Right kidney (tissue), 1 donor: ENCODE measurements at regions not wholly inside any gene's neighbourhood (a gene's known extent, or its start where the extent isn't known, plus 50 kb on each side); places are given as distances from the start of the nearest gene placed in this dataset.
"Not testable (repeated sequence)": the region's sequence is repeated elsewhere in the genome, so short reads cannot be mapped to it uniquely, and the experiment has no call there.

Experiments used
- DNase-seq: peaks from one replicate; pipeline ENCODE4 v3.0.0-alpha.2; 2016

DNA sequence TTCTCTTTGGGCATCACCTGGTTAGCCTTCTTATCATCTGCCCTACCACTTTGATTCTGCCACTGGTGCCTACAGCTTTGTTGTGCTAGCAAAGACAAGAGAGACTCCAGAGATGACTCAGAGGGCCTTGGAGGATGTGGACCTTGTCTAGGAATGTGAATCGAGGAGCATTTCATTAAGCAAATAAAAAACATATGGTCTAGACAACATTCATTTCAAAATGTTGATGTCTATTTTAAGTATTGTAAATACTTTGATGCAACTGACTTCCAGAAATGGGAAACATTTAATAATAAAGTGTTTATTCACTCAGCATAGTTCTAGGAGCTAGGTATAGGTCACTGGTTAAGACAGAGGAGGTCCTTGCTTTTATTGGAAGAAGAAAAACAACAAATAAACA, 195.5 kb downstream of the CDCA7 start:
- DNase-seq, result no peak

DNA sequence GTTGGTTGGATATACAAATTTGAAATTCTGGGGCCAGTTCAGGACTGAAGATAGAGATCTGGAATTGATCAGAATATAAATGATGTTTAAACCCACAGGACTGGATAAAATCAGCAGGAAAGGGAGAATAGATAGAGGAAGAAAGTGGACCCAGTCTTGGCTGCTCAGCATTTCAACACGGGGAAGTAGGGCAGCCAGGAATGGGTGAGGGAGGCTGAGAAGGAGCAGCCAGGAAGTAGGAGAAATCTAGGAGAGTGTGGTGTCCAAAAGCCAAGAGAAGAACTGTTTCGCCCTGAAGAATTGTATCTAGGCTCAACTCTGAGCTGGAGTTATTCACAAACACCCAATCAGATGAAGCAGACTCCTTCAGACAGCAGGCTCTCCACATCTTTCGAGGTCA, 197.9 kb downstream of the CDCA7 start:
- DNase-seq, result no peak

DNA sequence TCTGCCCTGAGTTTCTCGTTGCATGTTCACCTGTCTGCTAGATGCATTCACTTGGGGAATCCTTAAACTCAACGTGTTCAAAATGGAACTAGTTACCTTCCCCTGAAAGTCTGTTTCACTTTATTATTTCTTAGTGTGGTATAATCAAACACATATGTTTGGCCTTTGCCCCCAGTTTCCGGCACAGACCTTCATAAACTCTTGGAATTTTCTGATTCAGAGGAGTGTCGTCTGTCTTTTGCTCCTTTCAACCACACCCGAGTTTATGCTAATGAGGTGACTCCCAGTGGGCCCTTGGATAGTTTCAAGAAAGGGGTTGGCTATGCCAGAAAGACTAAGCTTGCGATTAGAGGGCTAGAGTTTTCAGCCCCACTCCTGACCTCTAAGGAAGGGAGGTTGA, 198.9 kb downstream of the CDCA7 start:
- no peak for DNase-seq

DNA sequence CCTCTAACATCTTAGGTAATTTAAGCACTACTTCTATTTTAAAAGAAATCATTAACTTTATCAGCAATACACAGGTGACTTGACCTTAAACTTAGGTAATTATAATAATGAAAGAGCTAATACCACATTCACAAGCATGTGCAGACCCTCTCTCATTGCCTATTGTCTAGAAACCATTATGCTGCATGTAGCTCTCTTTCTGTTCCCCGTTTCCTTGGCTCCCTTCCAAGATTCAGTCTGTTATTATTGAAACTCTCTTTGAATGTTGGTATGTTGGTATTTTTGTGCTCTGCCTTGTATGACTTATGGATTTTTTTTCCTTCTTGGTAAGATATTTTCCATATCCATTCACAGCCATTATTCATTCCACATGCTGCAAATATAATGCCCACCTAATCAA, 201.2 kb downstream of the CDCA7 start:
- no peak for DNase-seq

DNA sequence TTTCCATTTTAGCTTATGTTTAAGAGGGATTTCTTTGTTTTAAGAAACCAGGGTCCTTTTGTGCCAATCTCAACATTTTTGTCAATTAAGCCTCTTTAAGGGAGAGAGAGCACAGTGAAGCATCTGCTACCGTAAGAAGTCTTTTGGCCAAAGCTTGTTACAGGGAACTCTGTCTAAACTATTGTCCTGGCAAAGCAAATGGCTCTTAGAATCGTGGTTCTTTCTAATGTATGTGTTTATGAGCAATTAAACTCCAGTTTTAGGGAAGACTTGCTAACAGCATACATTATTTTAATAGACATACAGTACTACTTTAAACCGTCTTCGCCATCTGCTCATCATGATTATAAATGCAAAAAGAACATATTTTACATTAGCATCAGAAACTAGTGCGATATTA, 202.1 kb downstream of the CDCA7 start:
- no peak for DNase-seq

DNA sequence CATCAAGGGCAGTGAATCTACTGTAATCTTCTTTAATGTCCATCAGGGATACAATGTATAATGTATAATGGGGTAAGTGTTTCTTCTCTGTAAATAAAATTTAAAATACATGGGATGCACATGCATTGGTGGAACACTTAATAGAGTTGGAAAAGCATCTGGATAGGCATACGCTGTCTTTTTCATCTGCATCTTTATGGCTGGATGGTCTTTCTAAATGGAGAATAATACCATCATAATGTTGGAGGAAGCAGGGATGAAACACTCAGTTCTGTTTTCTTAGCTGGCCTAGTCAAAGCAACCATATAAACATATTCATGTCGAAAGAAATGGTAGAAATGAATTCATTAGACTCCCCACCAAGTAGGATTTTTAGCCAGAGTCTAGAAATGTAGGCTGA, 202.8 kb downstream of the CDCA7 start:
- no peak for DNase-seq

DNA sequence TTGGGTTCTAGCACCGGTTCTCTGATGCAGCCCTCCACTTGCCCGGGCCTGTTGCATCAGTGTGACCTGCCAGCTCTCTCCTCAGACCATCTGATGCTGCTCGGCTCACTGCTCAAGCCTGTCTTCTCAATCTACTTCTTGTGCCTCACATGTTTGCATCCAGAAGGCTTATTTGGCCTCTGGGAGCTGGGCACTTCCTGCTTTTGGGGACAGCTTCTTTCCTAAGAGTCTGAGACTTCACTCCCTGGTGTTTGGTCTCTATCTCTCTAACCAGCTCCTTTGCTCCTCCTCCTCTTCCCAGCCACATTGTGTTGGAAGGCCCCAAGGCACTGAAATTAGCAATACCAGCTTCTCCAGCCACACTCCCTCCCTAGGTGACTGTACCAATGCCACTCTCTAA, 212.8 kb downstream of the CDCA7 start:
- no peak for DNase-seq

DNA sequence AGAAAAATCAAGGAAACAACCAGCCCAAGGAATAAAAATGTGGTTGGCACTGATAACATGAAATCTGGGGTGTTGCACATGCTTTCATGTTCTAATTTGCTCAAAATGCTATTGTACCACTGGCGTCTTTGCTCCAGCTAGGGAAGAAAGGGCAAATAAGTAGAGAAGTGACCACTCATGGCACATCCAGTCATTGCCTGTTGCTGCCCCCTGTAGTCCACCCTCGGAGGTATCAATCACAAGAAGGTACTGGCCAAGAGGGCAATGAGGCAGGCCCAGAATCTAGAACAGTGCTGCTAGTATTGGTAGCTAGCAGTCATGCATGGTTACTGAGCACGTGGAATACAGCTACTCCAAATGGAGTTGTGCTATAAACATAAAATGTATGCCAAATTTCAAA, 213.4 kb downstream of the CDCA7 start:
- no peak for DNase-seq

DNA sequence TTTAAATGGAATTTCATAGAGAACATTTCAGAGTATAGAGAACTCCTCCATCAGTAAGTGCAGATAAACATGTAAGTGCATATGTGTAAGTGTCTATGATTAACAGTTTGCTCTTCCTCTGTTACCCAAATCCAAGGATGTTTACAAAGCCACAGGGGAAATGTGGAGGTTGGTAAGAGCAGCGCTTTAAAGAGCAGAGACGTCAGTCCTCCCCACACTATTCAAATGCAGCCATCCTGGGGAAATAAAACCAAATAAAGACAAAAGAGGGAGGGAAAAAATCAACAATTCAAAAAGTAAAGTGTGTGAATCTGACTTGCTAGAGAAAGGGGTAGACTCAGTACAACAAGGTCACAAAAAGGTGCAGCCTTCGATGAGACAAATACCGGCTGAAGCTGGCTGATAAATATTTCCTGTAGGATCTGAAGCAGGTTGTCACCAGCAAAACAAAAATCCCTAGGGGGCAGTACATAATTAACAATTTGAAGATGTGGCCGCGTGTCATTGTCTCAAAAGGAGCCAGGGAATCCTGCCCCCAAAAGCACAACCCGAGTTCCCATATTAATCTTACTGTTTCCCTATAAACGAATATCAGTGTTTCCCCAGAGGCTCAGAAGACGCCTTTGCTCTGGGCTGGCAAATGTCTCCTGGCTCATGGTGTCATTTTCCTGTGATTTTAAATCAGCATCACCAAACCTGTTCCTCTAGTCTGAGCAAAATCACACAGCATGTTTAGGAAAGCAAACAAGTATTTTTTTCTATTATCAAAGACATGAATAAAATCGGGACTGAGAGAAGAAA, 216.5 kb downstream of the CDCA7 start:
- peak; percentile 52 for DNase-seq

DNA sequence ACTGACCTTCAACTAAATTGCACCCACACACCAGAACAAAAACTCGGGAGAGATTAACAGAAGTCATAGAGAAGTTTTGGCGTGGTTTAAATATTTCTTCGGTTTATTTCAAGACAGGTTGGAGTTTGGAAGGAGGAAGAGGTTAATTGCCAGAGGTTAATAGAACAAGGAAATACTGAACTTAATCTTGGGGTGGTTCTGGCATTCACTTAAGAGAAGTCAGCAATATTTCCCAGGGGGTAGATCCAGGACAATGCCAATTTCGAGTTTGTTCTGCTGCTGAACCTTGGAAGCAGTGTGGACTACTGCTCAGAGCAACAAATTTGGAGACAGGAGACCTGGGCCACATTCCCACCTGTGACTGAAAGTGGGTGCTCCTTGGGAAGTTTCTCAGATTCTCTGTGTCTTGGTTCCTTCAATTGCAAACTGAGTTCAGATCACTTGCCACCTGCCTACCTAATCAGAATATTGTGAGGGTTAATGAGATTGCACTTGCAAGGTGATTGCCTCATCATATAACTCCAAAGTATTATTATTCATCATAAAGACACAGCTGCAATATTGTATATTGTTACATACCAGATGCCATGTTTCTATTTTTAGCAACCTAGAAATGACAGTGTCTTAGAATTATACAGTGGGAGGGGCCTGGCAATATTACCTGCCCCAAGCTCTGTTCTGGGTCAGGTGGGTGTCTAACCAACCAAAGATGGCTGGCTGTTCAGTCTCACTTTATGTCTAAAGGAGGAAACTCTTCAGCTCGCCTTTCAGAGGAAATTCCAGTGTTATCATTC, 217.4 kb downstream of the CDCA7 start:
- no peak for DNase-seq

DNA sequence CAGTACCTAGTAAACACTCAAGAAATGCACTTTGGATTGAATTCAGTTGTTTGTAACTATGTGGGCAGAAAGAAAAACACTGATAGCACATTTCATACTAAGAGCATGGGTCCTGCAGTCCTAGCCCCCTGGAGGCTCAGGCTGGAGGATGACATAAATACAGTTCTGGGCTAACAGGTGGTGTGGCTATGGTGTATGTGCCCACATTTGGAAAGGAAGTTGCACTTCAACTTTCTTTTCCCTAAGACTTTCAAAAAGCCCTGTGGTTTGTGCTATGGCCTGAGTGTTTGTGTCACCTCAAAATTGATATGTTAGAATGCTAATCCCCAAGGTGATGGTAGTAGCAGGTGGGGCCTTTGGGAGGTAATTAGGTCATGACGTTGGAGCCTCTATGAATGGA, 218.2 kb downstream of the CDCA7 start:
- no peak for DNase-seq

DNA sequence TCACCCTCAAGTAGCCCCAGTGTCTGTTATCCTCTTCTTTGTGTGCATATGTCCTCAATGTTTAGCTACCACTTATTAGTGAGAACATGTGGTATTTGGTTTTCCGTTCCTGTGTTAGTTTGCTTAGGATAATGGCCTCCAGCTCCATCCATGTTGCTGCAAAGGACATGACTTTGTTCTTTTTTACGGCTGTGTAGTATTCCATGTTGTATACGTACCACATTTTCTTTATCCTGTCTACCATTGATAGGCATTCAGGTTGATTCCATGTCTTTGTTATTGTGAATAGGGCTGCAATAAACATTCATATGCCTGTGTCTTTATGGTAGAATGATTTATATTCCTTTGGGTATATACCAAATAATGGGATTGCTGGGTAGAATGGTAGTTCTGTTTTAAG, 219.1 kb downstream of the CDCA7 start:
- DNase-seq, result not testable (repeated sequence)

DNA sequence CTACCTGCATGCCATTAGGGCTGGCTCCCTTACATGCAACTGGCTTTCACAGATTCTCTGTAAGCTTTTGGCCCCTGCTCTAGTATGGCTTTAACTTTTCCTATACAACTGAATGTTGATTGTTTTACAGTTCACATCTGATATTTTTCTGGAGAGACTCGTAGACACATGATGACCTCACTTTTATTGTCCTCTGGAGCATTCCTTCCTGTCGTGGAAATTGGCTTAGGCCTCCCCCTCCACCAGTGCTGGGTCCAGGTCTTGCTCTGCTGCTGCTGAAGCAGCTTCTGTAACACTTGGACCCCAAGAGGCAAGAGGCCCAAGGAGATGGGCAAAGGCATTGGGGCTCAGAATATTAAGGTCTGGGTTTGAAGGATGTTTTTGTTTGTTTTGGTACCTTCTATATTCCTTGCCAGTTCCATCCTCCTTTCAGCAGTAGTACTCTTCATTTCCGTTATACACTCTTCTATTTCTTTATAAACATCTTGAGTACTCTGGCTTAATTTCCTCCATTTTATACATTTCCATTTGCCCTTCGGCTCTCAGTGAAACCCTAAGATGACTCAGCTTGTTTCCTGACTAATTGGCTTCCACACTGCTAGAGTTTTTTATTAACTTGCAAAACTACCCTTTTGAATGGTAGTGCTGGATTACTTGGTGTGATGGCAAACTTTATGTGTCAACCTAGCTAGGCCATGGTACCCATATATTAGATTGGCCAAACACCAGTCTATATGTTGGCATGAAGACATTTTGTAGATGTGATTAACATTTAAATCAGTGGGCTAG, 219.8 kb downstream of the CDCA7 start:
- DNase-seq, result no peak

DNA sequence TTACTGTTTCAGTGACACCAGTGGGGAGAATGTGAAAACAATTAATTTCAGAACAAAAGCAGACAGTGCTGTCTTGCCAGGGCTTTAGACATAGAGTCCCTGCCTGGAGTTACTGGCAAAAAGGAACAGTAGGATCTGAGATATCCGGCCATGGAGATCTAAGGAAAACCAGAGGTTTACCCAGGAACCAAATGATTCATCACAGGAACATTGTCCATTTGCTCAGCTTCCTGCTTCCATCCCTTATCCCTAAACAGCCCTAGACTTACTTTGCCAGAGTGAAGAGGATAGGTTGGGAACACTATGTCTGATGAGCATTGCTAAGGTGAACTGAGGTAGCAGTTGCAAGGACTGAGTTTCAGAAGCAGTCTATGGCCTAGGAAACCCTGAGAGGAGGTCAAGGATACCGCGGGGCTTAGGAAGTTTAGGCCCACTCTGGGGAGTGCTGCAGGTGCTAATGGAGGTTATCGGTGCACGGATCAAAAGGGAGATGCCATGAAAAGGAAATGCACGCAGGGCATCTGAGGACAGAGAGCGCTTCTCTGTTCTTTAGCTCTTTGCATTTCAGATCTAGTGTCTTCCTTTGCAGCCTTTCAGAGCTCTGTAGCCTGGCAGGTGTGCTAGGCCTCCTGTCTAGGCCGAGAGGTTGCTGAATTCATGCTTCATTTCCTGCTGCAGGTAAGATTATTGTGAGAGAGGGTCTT, 223.9 kb downstream of the CDCA7 start:
- DNase-seq, result no peak

DNA sequence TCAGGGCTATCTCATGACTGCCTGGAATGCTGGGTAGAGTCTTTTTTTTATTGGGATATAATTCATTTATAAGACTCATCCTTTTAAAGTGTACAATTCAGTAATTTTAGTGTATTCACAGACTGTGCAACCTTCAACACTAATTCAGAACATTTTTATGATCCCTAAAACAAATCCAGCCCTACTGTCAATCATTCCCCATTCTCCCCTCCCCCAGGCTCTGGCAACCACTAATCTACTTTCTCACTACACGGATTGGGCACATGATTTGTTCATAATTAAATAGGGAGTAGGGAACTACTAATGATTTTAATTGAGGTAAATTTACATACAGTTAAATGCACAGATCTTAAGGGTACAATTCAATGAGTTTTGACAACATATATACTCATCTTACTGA, 225.7 kb downstream of the CDCA7 start:
- DNase-seq, result no peak

DNA sequence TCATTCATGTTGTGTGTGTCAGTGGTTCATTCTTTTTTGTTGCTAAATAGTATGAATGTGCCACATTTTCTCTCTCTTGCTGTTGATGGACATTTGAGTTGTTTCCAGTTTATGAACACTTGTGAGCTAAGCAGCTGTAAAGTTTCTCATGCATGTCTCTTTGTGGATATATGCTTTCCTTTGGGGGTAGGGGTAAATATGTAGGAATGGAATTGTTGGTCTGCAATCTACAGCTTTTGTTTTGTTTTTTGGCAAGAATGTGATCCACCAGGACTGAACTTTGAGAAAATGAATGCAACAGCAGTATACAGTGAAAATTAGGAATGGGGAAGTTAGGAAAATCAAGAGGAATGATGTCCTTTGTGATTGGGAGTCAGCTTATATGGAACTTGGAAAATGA, 226.3 kb downstream of the CDCA7 start:
- no peak for DNase-seq

DNA sequence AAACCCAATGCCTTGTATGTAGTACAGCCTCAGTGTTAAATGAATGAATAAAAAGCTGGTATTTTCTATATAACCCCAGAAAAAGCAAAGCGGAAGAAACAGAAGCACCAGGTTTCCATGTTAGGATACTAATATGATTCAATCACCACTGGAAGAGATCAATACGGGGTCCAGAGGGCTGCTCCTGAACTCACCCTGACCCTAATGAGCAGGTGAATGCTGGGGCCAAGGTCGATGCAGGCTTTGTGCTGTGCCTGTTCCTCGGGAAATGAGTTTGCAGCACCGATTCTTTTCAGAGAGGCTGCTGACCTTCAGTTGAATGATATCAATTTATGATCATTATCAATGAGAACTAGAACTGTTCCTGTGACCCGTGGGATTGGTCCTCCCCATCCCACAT, 228.5 kb downstream of the CDCA7 start:
- no peak for DNase-seq

DNA sequence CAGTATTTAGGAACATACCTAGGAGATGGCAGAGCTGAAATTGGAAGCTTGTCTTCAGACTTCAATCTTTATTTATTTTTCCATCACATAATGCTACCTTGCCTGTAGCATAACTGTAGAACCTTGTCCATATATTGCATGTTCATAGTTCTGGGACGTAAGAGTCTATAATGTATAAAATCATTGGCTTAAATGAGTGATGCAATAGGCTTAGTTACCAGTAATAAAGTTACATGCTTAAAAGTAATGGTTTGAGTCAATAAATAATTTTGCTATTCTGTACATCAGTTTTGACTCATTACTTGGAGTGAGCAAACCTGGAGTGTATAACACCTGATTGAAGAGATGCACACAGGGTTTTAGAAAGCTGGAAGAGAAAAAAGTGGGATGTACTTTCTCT, 229.3 kb downstream of the CDCA7 start:
- no peak for DNase-seq

DNA sequence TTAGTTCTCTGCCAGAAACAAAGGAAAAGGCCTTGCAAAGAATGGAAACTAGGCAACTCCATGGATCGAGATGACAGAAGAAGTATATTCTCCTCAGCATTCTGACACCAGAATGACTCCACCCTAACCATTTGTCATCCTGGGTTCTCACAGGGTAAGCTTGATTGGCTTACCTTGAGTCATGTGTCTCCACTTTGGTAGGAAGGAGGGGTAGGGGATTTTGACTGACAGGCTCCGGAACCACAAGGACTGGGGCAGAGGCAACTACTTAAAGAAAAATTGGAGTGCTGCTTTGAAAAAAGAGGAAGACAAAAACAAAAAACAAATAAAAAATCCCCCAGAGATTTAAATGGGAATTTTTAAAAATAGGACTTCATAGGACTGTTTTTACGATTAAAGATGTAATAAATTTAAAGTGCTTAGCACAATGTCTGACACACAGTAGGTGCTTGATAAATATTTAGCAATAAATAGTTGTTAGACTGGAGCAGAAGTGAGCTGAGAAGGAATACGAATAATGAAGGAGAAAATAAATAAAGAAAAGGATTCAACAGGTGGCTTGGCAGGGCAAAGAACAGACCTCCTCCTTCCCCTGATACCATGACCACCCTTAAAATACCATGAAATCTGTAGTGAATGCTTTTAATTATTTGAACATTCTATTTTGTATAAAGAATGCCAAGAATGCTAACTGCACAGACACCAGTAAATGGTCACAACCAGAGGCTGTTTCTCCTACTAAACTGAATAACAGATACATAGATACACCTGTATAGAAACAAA, 230.2 kb downstream of the CDCA7 start:
- DNase-seq, result no peak

DNA sequence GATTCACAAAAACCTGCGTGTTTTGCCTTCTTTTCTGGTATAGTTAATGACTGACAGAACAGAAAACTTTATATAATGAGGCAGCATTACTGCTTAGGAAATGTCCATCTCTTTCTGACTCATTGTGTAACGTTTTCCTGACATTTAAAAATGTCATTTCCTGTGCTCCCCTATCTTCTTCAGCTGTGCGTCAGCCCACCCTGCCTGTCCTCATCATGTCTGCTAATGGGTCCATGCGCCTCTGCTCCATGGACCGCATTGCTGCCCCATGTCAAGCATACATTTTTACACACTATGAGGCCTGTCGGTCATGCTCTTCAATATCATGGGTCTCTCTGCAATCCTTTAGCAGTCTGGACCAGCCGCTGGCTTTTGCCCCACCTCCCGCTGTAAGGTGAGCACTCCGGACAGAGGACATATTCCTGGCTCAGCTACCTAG, 234.3 kb downstream of the CDCA7 start:
- DNase-seq, result no peak

DNA sequence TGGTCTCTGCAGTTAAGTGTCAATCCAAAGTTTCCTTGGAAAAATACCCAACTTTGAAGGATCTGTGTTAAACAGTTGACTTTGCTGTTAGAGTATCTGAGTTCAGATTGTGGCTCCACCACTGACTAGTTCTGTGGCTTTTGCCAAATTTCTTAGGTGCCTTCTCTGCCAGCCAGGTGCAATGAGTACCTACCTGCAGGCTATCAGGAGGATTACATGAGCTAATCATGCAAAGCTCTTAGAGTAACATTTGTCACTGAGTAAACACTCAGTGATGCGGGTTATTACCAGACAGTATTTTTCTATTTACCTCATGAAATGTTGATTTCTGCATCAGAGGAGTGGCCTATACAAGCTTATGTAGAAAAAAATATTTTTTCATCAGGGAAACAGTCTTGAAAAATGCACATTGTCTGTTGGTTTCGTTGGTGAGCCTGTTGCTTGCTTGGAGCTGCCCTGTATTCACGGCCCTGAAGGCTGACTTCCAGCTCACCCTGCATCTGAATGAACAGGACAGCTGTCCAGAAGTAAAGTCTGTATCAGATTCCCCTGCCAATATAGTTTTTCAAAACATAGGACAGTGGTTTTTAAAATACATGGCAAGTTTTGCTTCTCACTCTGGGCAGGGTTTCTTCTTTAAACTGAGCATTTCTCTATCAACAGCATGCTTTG, 235.1 kb downstream of the CDCA7 start:
- no peak for DNase-seq
